Loucy (cell line): ENCODE measurements at regions not wholly inside any gene's neighbourhood (a gene's known extent, or its start where the extent isn't known, plus 50 kb on each side); places are given as distances from the start of the nearest gene placed in this dataset.

ENCODE experiments used
- H2AFZ ChIP-seq: fragments of 200-600 bp; sonication (generic); 2 replicates; pipeline ENCODE4 v1.6.0; 2016; ENCODE audit warnings: antibody characterized with exemption, mild to moderate bottlenecking, low read length, moderate library complexity
- H3F3A ChIP-seq: fragments of 200-600 bp; 2 replicates; pipeline ENCODE4 v1.6.0; 2016; ENCODE audit warnings: antibody characterized with exemption, low read depth, mild to moderate bottlenecking
- H3K27me3 ChIP-seq: fragments of 200-600 bp; sonication (generic); 2 replicates; pipeline ENCODE4 v1.6.1; 2014; ENCODE audit warnings: low read length, mild to moderate bottlenecking; ENCODE audit not compliant: insufficient read depth, poor library complexity, severe bottlenecking
- H3K36me3 ChIP-seq: fragments of 200-600 bp; sonication (generic); 2 replicates; pipeline ENCODE4 v1.6.1; 2016; ENCODE audit warnings: low read length; ENCODE audit not compliant: insufficient read depth
- H3K4me1 ChIP-seq: fragments of 200-600 bp; sonication (generic); 2 replicates; pipeline ENCODE4 v1.5.1; 2014; ENCODE audit warnings: low read length, mild to moderate bottlenecking; ENCODE audit not compliant: insufficient read depth, poor library complexity, severe bottlenecking
- H3K4me2 ChIP-seq: fragments of 200-600 bp; sonication (generic); 2 replicates; pipeline ENCODE4 v1.6.0; 2014; ENCODE audit warnings: antibody characterized with exemption, low read length, low read depth, mild to moderate bottlenecking; ENCODE audit not compliant: poor library complexity, severe bottlenecking
- H3K4me3 ChIP-seq: fragments of 200-600 bp; sonication (generic); 2 replicates; pipeline ENCODE4 v1.5.1; 2014; ENCODE audit warnings: low read length, mild to moderate bottlenecking, mixed read lengths; ENCODE audit not compliant: poor library complexity, severe bottlenecking
- H3K79me2 ChIP-seq: fragments of 200-600 bp; sonication (generic); 2 replicates; pipeline ENCODE4 v1.6.1; 2014; ENCODE audit warnings: low read length; ENCODE audit not compliant: insufficient read depth
- H3K9ac ChIP-seq: fragments of 200-600 bp; sonication (generic); 2 replicates; pipeline ENCODE4 v1.6.0; 2014; ENCODE audit warnings: mild to moderate bottlenecking, low read depth, low read length, moderate library complexity; ENCODE audit not compliant: poor library complexity, severe bottlenecking
- H3K9me2 ChIP-seq: fragments of 200-600 bp; sonication (generic); replicated peaks from 2 replicates; pipeline ENCODE4 v1.6.1; 2016; ENCODE audit warnings: low read depth, low read length, mixed read lengths
- H3K9me3 ChIP-seq: fragments of 200-600 bp; sonication (generic); 2 replicates; pipeline ENCODE4 v1.6.1; 2014; ENCODE audit warnings: mild to moderate bottlenecking, antibody characterized with exemption, low read length, low read depth; ENCODE audit not compliant: insufficient read depth
- H4K20me1 ChIP-seq: fragments of 200-600 bp; sonication (generic); 2 replicates; pipeline ENCODE4 v1.6.0; 2014; ENCODE audit warnings: antibody characterized with exemption, low read length, mild to moderate bottlenecking; ENCODE audit not compliant: insufficient read depth, poor library complexity, severe bottlenecking
- CTCF ChIP-seq: fragments of 200-600 bp; sonication (generic); conservative IDR thresholded peaks from 2 replicates; pipeline ENCODE4 v1.5.1; 2014; ENCODE audit warnings: mild to moderate bottlenecking, antibody characterized with exemption, low read length
- EZH2phosphoT487 ChIP-seq: fragments of 200-600 bp; IDR thresholded peaks from 2 replicates; pipeline ENCODE4 v1.6.1; 2018; ENCODE audit warnings: antibody characterized with exemption, mild to moderate bottlenecking, moderate library complexity, borderline replicate concordance

GRCh38 chr7:10860516-10860915 is 113.2 kb upstream of the PHF14 start:
- no peaks in the 10 kb centered on the region for H3K9me3 ChIP-seq
- H2AFZ ChIP-seq: no peak overlapping the region
- no peaks in the 10 kb centered on the region for H3K9me2 ChIP-seq
- no peaks in the 10 kb centered on the region for H3F3A ChIP-seq
- peaks cover 8% of the 10 kb centered on the region for H3K4me1 ChIP-seq
- no peak for TF ChIP-seq EZH2phosphoT487
- no peak for TF ChIP-seq CTCF
- H3K36me3 ChIP-seq: no peaks in the 10 kb centered on the region
- no peak overlapping the region for H3K9ac ChIP-seq
- no peak overlapping the region for H3K4me3 ChIP-seq
- no peak overlapping the region for H3K4me2 ChIP-seq
- H3K27me3 ChIP-seq: no peaks in the 10 kb centered on the region
- H3K79me2 ChIP-seq: no peaks in the 10 kb centered on the region
- H4K20me1 ChIP-seq: no peaks in the 10 kb centered on the region

DNA sequence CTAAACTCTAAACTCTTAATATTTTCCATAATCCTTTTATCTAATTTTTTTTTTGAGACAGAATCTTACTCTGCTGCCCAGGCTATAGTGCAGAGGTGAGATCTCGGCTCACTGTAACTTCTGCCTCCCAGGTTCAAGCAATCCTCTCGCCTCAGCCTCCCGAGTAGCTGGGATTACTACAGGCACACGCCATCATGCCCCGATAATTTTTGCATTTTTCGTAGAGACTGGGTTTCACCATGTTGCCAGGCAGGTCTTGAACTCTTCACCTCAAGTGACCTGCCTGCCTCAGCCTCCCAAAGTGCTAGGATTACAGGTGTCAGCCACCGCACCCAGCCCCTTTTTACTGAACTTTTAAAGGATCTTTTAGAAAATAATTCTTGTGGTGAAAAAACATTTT is 110.2 kb upstream of the PHF14 start:
- H3K4me1 ChIP-seq: no peaks in the 10 kb centered on the region
- H3K9me3 ChIP-seq: no peaks in the 10 kb centered on the region
- H3K27me3 ChIP-seq: no peaks in the 10 kb centered on the region
- H4K20me1 ChIP-seq: no peaks in the 10 kb centered on the region
- no peak overlapping the region for H2AFZ ChIP-seq
- H3F3A ChIP-seq: no peaks in the 10 kb centered on the region
- no peaks in the 10 kb centered on the region for H3K9me2 ChIP-seq
- TF ChIP-seq CTCF: no peak
- no peak for TF ChIP-seq EZH2phosphoT487
- no peak overlapping the region for H3K4me2 ChIP-seq
- H3K79me2 ChIP-seq: no peaks in the 10 kb centered on the region
- no peak overlapping the region for H3K9ac ChIP-seq
- no peak overlapping the region for H3K4me3 ChIP-seq
- H3K36me3 ChIP-seq: no peaks in the 10 kb centered on the region

DNA sequence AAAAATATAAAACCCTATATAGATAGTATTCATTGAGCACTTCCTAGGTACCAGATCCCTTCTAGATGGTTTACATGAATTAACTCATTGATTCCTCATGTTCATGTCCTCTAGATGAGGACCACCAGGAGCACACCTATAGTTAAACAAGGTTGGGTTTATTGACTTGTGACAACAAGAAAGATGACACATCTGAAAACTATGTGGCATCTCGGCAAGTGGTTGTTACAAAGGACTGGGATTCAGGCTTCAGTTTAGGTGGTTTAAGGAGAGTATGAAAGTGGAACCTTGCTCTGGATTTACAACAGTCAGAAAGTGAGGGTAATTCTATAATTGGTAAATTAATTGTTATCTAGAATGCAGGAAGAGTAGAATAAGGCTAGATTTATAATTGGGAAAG is 99.0 kb upstream of the PHF14 start:
- H3K4me1 ChIP-seq: no peaks in the 10 kb centered on the region
- H3K36me3 ChIP-seq: no peaks in the 10 kb centered on the region
- no peak overlapping the region for H3K9ac ChIP-seq
- TF ChIP-seq EZH2phosphoT487 (no peak), CTCF (no peak)
- no peaks in the 10 kb centered on the region for H3K9me3 ChIP-seq
- H3K9me2 ChIP-seq: no peaks in the 10 kb centered on the region
- H3K79me2 ChIP-seq: no peaks in the 10 kb centered on the region
- H4K20me1 ChIP-seq: no peaks in the 10 kb centered on the region
- no peak overlapping the region for H3K4me3 ChIP-seq
- H3F3A ChIP-seq: no peaks in the 10 kb centered on the region
- H3K27me3 ChIP-seq: no peaks in the 10 kb centered on the region
- no peak overlapping the region for H2AFZ ChIP-seq
- no peak overlapping the region for H3K4me2 ChIP-seq
